Tibial nerve (tissue), 4 donors: ENCODE measurements at regions not wholly inside any gene's neighbourhood (a gene's known extent, or its start where the extent isn't known, plus 50 kb on each side); places are given as distances from the start of the nearest gene placed in this dataset.

Experiments used
- DNase-seq, 2 donors: peaks; one replicate each; pipeline ENCODE4 v3.0.0-alpha.2; 2019; ENCODE audit warnings: low spot score in 2 of 2
- H3K27ac ChIP-seq, 4 donors: fragments of 200-600 bp; sonication (generic) in 3 of 4; one replicate each; pipeline ENCODE4 v1.5.1; 2017 to 2019; ENCODE audit warnings: mild to moderate bottlenecking in 1 of 4
- H3K27me3 ChIP-seq, 2 donors: fragments of 200-600 bp; sonication (generic) in 1 of 2; one replicate each; pipeline versions ENCODE4 v1.5.1 to v1.6.0; 2017 to 2019
- H3K36me3 ChIP-seq, 3 donors: fragments of 200-600 bp; sonication (generic); one replicate each; pipeline ENCODE4 v1.5.1; 2018 to 2019
- H3K4me1 ChIP-seq, 4 donors: fragments of 200-600 bp; sonication (generic) in 3 of 4; one replicate each; pipeline ENCODE4 v1.5.1; 2017 to 2019
- H3K4me3 ChIP-seq, 4 donors: fragments of 200-600 bp; sonication (generic) in 3 of 4; one replicate each; pipeline ENCODE4 v1.5.1; 2017 to 2019; ENCODE audit warnings: mild to moderate bottlenecking in 1 of 4, moderate library complexity in 1 of 4
- H3K9me3 ChIP-seq, 4 donors: fragments of 200-600 bp; sonication (generic) in 3 of 4; one replicate each; pipeline ENCODE4 v1.5.1; 2017 to 2019
- CTCF ChIP-seq, 5 experiments: fragments of 200-600 bp in 3 of 5; fragments of 450-650 bp in 2 of 5; sonication (generic) in 3 of 5; IDR thresholded peaks; one replicate each; pipeline ENCODE4 v1.5.1; 2016 to 2019; ENCODE audit warnings: antibody characterized with exemption in 5 of 5, mild to moderate bottlenecking in 3 of 5, moderate library complexity in 2 of 5
- EP300 ChIP-seq, 2 donors: sonication (generic); formaldehyde crosslinking; IDR thresholded peaks; one replicate each; pipeline ENCODE4 v1.6.1; 2017; ENCODE audit warnings: antibody characterized with exemption in 2 of 2, mild to moderate bottlenecking in 1 of 2
- POLR2A ChIP-seq, 2 donors: fragments of 450-650 bp; IDR thresholded peaks; one replicate each; pipeline ENCODE4 v1.6.1; 2017; ENCODE audit warnings: antibody characterized with exemption in 2 of 2, mild to moderate bottlenecking in 2 of 2, moderate library complexity in 2 of 2
- WGBS, 2 donors: methylation state at CpG; one replicate each; pipeline ENCODE4 v1.1.5; 2018; 5-methylcytosine and 5-hydroxymethylcytosine counted together

DNA sequence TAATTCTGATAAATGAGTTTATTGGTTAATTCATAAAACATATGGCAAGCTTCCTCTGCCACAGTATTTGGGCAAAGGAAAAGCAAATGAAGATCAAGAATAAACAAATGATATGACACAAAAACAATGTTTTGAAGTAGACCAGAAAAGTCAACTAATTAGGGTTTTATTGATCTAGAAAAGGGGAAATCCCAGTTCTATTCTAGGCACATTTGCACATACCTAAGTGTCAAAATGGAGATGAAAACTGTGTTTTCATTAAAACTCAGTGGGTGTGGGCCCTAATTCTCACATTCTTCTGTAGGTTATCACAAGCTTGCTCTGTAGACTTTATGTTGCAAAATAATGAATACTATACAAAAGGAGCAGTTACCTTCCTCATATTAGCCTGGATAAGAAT is 69.0 kb upstream of the TENT5A start:
- Histone ChIP-seq H3K9me3 (peaks cover 0 to 5% (median 1%) of the 10 kb centered on the region in 4 donors), H3K4me1 (no peaks in the 10 kb centered on the region), H3K27ac (no peak overlapping the region), H3K27me3 (no peaks in the 10 kb centered on the region), H3K36me3 (no peaks in the 10 kb centered on the region), H3K4me3 (no peak overlapping the region)
- DNase-seq, result no peak
- TF ChIP-seq POLR2A (IDR thresholded peaks at IDR 0.05), result no peak
- TF ChIP-seq EP300 (IDR thresholded peaks at IDR 0.05), result no peak
- TF ChIP-seq CTCF (IDR thresholded peaks at IDR 0.05), result no peak

GRCh38 chr6:81820980-81821379 is 68.5 kb upstream of the TENT5A start:
- DNase-seq, result no peak
- Histone ChIP-seq H3K4me1 (no peaks in the 10 kb centered on the region), H3K36me3 (no peaks in the 10 kb centered on the region), H3K9me3 (no peaks in the 10 kb centered on the region), H3K27me3 (no peaks in the 10 kb centered on the region), H3K4me3 (no peak overlapping the region), H3K27ac (no peak overlapping the region)
- TF ChIP-seq EP300 (IDR thresholded peaks at IDR 0.05), result no peak
- TF ChIP-seq CTCF (IDR thresholded peaks at IDR 0.05), result no peak
- no peak for TF ChIP-seq POLR2A (IDR thresholded peaks at IDR 0.05)
- WGBS, 2 donors, result 39 to 42% methylated on average over 1 of the region's 1 CpG

DNA sequence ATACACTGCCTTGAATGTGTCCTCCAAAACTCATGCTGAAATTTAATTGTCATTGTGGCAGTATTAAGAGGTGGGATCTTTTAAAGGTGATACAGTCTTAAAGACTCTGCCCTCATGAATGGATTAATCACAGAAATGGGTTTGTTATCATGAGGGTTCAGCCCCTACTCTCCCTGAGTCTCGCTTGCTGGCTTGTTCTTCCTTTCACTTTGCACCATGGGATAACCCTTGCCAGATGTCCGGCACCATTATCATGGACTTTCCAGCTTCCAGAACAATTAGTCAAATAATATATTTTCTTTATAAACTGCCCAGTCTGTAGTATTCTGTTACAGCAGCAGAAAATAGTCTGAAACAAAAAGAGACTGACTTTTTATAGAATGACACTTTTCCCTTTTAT is 67.9 kb upstream of the TENT5A start:
- no peaks in the 10 kb centered on the region for H3K9me3 ChIP-seq
- TF ChIP-seq EP300 (IDR thresholded peaks at IDR 0.05) (no peak), CTCF (IDR thresholded peaks at IDR 0.05) (no peak), POLR2A (IDR thresholded peaks at IDR 0.05) (no peak)
- H3K36me3 ChIP-seq, result no peaks in the 10 kb centered on the region
- no peak overlapping the region for H3K4me3 ChIP-seq
- no peak for DNase-seq
- 82 to 90% methylated on average over 2 of the region's 2 CpGs for WGBS, 2 donors
- no peaks in the 10 kb centered on the region for H3K27me3 ChIP-seq
- no peaks in the 10 kb centered on the region for H3K4me1 ChIP-seq
- H3K27ac ChIP-seq, result no peak overlapping the region

DNA sequence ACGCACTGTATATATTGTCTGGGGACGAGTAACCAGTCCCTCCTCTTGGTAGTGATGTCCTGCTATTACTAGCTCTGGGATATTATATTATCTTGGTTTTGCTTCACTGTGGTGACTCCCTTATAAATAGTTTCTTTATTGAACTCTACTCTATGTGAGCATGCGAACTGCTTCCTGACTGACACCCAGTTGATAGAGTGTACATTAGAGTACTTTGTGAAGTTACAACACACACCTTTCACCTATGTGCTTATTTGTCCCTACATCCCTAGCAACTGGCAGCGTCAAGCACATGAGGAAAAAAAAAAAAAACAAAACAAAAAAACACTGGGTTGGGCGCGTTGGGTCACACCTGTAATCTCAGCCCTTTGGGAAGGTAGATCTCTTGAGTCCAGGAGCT is 67.3 kb upstream of the TENT5A start:
- no peak overlapping the region for H3K4me3 ChIP-seq
- H3K36me3 ChIP-seq, result no peaks in the 10 kb centered on the region
- H3K9me3 ChIP-seq, result no peaks in the 10 kb centered on the region
- no peak overlapping the region for H3K27ac ChIP-seq
- no peaks in the 10 kb centered on the region for H3K4me1 ChIP-seq
- TF ChIP-seq CTCF (IDR thresholded peaks at IDR 0.05), result no peak
- no peak for TF ChIP-seq EP300 (IDR thresholded peaks at IDR 0.05)
- no peak for TF ChIP-seq POLR2A (IDR thresholded peaks at IDR 0.05)
- H3K27me3 ChIP-seq, result no peaks in the 10 kb centered on the region
- WGBS, 2 donors, result 97 to 98% methylated on average over 6 of the region's 6 CpGs
- DNase-seq, result no peak

- H3K9me3 ChIP-seq, result no peaks in the 10 kb centered on the region
- no peaks in the 10 kb centered on the region for H3K27me3 ChIP-seq
- H3K4me3 ChIP-seq, result no peak overlapping the region
- no peak for DNase-seq
- 79 to 84% methylated on average over 2 of the region's 2 CpGs for WGBS, 2 donors
- no peaks in the 10 kb centered on the region for H3K4me1 ChIP-seq
- TF ChIP-seq EP300 (IDR thresholded peaks at IDR 0.05), result no peak
- TF ChIP-seq CTCF (IDR thresholded peaks at IDR 0.05), result no peak
- TF ChIP-seq POLR2A (IDR thresholded peaks at IDR 0.05), result no peak
- no peak overlapping the region for H3K27ac ChIP-seq
- H3K36me3 ChIP-seq, result no peaks in the 10 kb centered on the region
Measured at GRCh38 chr6:81818901-81819361, 66.5 kb upstream of the TENT5A start.
